Suppressor macrophage treated with lipopolysaccharide for 1 hour (primary cell): ENCODE measurements at regions not wholly inside any gene's neighbourhood (a gene's known extent, or its start where the extent isn't known, plus 50 kb on each side); places are given as distances from the start of the nearest gene placed in this dataset.

ENCODE experiments used
- DNase-seq, 3 donors: peaks; one replicate each; pipeline ENCODE4 v3.0.0-alpha.2; 2020 to 2022

GRCh38 chr5:5044247-5044840 is 95.8 kb upstream of the ADAMTS16 start:
- DNase-seq = no peak

GRCh38 chr5:5046680-5047502 is 93.2 kb upstream of the ADAMTS16 start:
- no peak for DNase-seq

DNA sequence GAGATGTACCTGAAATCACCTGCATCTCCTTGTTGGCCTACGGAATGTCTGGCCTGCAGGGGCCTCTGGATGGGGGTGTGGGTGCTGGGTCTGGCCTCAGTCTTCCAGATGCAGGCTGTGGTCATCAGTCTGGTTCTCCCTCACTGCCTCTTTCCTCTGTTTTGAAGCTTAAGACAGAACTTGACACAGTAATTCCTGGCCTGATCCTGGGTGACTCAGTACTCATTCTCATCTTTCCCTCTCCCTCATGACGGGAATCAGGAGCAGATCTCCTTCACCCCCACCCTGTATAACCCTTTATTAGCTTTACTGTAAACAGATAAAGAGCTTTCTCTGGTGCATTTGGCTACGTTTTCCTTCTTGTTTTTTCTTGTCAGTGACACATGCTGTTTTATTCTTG is 89.3 kb upstream of the ADAMTS16 start:
- no peak for DNase-seq

DNA sequence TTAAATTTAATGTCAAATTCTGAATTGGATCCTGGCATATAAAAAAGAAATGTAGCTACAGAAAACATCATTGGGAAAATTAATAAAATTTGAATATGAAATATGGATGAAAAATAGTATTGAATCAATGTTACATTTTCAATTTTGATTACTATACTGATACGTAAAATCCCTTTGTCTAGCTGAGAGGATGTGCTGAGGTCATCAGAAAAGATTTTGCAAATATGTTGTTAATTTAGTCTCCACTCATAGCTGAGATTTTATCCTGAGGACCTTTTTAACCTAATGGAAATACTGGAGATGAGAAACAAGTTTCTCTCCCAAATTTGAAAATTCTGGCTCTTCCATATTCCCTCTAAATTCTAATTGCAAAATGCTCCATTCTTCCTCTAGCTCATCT is 84.4 kb upstream of the ADAMTS16 start:
- DNase-seq = no peak

DNA sequence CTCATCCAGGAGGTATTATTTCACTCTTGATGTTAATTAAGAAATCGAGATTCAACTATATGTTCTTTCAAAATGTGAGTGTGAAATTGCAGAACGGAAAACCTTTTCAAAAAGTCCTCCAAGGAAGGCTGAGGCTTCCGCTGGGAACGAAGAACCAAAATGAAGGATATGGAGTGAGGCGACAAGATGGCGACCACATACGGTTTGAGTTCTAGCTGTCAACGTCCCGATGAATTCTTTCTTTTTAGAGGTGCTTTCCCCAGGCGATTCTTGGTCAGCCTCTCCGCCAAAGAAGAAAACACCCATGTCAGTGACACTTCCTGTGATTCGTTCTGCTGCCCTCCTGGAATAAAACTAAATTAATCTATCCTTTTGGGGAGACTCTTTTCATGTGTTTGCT is 78.3 kb upstream of the ADAMTS16 start:
- no peak for DNase-seq

DNA sequence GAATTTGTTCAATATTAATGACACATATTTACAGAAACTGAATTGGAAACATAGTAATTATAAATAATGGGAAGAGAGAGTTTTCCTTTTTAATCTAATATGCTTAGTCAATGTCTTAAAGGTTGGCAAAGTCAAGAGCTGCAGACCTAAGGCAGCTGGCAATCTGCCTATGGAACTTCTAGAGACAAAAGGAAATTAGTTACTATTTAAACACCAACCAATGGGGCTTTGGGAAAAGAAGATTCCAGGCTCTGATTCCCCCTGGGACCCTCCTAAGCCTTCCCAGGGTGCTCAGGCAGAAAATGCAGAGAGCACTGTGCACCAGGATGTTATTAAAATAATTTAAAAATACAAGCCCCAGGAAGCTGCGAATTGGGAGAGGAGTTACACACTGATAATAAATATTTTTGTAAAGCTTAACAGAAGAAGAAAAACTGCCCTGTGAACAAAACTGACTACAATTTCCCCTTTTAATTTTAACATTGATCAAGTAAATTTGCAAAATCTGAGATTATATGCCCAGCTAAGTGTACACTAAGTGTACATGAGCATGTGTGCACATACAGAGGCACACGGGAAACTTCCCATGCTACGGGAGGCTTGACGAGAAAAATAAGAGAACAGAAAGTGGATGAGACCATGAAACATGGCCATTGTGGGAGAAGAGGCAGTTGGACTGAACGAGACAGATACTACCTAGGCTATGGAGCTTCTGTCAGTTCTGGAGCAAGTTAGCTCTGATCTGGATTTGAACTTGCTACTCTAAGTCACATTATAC is 77.4 kb upstream of the ADAMTS16 start:
- no peak for DNase-seq

- no peak for DNase-seq
Observed at GRCh38 chr5:5063533-5063953, 76.6 kb upstream of the ADAMTS16 start.

GRCh38 chr5:5065472-5065871 is 74.7 kb upstream of the ADAMTS16 start:
- DNase-seq = no peak

GRCh38 chr5:5066276-5067186 is 73.6 kb upstream of the ADAMTS16 start:
- DNase-seq = no peak

GRCh38 chr5:5069851-5070250 is 70.3 kb upstream of the ADAMTS16 start:
- no peak for DNase-seq

DNA sequence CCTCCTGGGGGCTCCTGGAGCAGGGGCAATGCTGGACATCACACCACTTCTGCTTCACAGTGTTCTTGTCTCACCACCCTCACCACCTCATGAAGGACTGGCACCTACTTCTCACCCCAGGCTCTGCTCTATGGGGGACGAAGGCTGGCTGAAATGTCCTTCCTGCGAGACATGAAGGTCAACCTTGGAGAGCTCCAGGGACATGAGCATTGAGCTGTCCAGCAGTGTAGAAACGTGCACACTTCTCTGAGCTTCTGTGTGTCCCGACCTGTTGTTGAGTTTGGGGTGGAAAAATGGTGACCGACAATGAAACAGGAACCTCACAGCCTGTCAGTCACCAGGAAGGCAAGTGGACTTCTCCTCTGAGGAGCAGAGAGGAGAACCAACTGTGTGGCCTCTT is 68.6 kb upstream of the ADAMTS16 start:
- DNase-seq = no peak

DNA sequence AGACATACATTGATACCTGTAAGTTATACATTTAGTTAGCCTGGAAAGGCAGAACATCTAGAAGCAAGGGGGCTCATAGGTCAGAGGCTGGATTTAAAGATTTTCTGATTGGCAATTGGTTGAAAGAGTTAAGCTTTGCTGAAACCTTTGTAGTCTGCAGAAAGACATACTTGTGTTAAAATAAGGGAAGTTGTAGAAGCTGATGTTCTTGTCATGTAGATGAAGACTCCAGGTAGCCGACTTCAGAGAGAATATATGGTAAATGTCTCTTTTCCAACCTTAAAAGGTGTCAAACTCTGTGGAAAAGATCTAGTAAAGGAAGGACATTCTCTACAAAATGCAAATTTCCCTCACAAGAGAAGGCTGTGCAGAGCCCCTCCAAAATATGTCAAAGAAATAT is 62.9 kb upstream of the ADAMTS16 start:
- DNase-seq = no peak

DNA sequence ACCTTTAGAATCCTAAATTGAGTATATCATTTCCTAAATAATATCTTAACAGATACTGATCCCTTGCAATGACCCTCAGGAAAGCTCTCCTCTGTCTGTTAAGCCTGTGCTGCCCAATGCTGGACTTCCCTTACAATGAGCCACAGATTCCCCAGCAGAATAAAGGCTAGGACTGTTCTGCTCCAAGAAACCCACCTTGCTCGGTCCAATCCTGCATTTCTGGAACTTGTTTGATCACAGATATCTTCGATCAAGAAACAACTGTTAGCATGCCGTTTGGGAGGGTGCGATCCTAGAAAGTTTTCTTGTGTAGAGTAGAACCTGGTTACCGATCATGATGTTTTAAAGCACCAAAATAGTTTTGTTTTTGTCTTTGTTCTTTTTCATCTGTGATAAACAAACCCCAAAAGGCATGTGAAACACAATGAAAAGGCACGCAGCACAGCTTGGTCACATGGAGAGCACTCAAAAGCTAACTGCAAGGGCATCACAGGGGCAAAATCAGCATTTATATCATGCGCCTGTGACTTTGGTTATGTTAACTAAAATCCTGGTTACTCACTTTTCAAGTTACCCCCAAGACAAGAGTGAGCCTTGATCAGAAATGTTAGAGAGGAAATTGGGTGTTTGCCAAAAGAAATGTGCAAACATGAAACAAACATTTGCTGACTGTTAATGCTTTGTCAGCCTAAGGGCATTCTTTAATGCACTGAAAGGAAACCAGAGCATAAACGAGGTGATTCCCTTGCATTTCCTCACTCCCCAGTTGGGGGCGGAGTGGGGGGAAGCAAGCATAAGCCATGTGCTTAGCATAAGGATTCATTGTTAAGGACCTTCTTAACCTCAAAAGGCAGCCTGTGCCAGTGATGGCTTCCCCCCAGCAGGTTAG is 61.9 kb upstream of the ADAMTS16 start:
- no peak for DNase-seq

GRCh38 chr5:5079876-5080275 is 60.3 kb upstream of the ADAMTS16 start:
- no peak for DNase-seq

GRCh38 chr5:5080790-5081189 is 59.3 kb upstream of the ADAMTS16 start:
- no peak for DNase-seq

GRCh38 chr5:5085381-5085780 is 54.7 kb upstream of the ADAMTS16 start:
- no peak for DNase-seq

DNA sequence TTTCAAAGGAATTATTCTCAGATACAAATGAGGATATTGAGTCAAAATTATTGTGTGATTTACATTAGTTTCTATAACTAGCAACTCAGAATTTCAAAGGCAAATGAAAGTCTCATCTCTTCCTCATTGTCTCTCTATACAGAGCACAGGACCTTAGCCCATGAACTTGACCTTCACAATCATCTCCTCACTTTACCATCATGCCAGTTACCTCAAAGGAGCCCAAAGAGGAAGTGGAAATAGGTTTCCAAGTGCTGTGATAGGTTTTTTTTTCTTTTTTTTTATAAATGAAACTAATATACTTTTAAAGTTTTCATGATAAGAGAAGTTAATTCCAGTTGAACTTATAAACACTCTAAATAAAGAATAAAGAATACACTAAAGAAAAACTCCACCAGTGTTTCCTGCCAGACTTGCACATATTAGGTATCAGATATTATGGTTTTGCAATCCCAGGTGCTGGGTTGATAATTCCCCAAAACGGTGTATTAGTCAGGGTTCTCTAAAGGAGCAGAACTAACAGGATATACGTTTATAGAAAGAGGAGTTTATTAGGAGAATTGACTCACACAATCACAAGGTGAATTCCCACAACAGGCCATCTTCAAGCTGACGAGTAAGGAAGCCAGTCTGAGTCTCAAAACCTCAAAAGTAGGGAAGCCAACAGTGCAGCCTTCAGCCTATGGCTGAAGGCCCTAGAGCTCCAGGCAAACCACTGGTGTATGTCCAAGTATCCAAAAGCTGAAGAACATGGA is 50.1 kb upstream of the ADAMTS16 start:
- DNase-seq = no peak
